Upper lobe of left lung (tissue), 4 donors: ENCODE measurements at regions not wholly inside any gene's neighbourhood (a gene's known extent, or its start where the extent isn't known, plus 50 kb on each side); places are given as distances from the start of the nearest gene placed in this dataset.

Experiments used
- CTCF ChIP-seq, 6 experiments: fragments of 450-650 bp in 4 of 6; fragments of 200-600 bp in 2 of 6; sonication (generic) in 2 of 6; IDR thresholded peaks; one replicate each; pipeline ENCODE4 v1.5.1; 2016 to 2019; ENCODE audit warnings: antibody characterized with exemption in 6 of 6
- EP300 ChIP-seq, 4 donors: sonication (generic); formaldehyde crosslinking; IDR thresholded peaks; one replicate each; pipeline ENCODE4 v1.5.1; 2017; ENCODE audit warnings: antibody characterized with exemption in 4 of 4, control low read depth in 2 of 4
- POLR2A ChIP-seq, 4 donors: fragments of 450-650 bp; IDR thresholded peaks; one replicate each; pipeline ENCODE4 v1.5.1; 2016 to 2017; ENCODE audit warnings: antibody characterized with exemption in 4 of 4, mild to moderate bottlenecking in 2 of 4

- TF ChIP-seq EP300 (IDR thresholded peaks at IDR 0.05) = no peak
- no peak for TF ChIP-seq CTCF (IDR thresholded peaks at IDR 0.05)
- TF ChIP-seq POLR2A (IDR thresholded peaks at IDR 0.05) = no peak
Observed at GRCh38 chr5:44199408-44199807, 189.8 kb downstream of the FGF10 start.
